WTC11 (cell line): ENCODE measurements at regions not wholly inside any gene's neighbourhood (a gene's known extent, or its start where the extent isn't known, plus 50 kb on each side); places are given as distances from the start of the nearest gene placed in this dataset.

Experiments used
- ATAC-seq: fragments of 200-7000 bp; cut with Tn5 transposase; 2 replicates; pipeline ENCODE4 v1.10.0; 2021; ENCODE audit warnings: mild to moderate bottlenecking, moderate library complexity
- CTCF ChIA-PET: fragments of 300-600 bp; sonication (Branson Sonifier 250); formaldehyde crosslinking; loops from one replicate; lab custom pipeline; 2021; ENCODE audit warnings: antibody characterized with exemption; lab: Charles Lee
- POLR2A ChIA-PET: fragments of 350-600 bp; sonication (Branson Sonifier 250); formaldehyde crosslinking; loops from one replicate; lab custom pipeline; 2021; ENCODE audit warnings: antibody characterized with exemption; lab: Charles Lee
- DNase-seq: peaks from one replicate; pipeline ENCODE4 v3.0.0; 2021; ENCODE audit warnings: low spot score
- H3K27ac Mint-ChIP-seq: 2 replicates; pipeline ENCODE4 v1.8.0; 2021; ENCODE audit warnings: mixed read lengths
- H3K27me3 Mint-ChIP-seq: 2 replicates; pipeline ENCODE4 v1.8.0; 2021; ENCODE audit warnings: low read depth, mild to moderate bottlenecking, moderate library complexity, mixed read lengths
- H3K36me3 Mint-ChIP-seq: 2 replicates; pipeline ENCODE4 v1.8.0; 2021; ENCODE audit warnings: mixed read lengths
- H3K4me1 Mint-ChIP-seq: 2 replicates; pipeline ENCODE4 v1.8.0; 2022; ENCODE audit warnings: mixed read lengths
- H3K4me3 Mint-ChIP-seq: 2 replicates; pipeline ENCODE4 v1.8.0; 2021; ENCODE audit warnings: mild to moderate bottlenecking, moderate library complexity, mixed read lengths
- H3K9me3 Mint-ChIP-seq: 2 replicates; pipeline ENCODE4 v1.8.0; 2021; ENCODE audit warnings: mixed read lengths
- CBFB ChIP-seq: sonication (generic); formaldehyde crosslinking; IDR thresholded peaks from 2 replicates; pipeline ENCODE4 v1.8.1; 2022; ENCODE audit warnings: mild to moderate bottlenecking, low read depth, missing genetic modification reagents
- CREM ChIP-seq: sonication (generic); formaldehyde crosslinking; IDR thresholded peaks from 2 replicates; pipeline ENCODE4 v1.8.1; 2022; ENCODE audit warnings: mild to moderate bottlenecking, missing genetic modification reagents, moderate library complexity
- ELF4 ChIP-seq: sonication (generic); formaldehyde crosslinking; IDR thresholded peaks from 2 replicates; pipeline ENCODE4 v1.8.1; 2022; ENCODE audit warnings: low read depth, mild to moderate bottlenecking, moderate library complexity, missing genetic modification reagents
- EMX1 ChIP-seq: fragments of 250-450 bp; sonication (Bioruptor Pico); IDR thresholded peaks from 2 replicates; pipeline ENCODE4 v1.8.0; 2021; ENCODE audit warnings: mild to moderate bottlenecking
- FOXJ3 ChIP-seq: sonication (generic); formaldehyde crosslinking; IDR thresholded peaks from 2 replicates; pipeline ENCODE4 v1.9.0; 2021; ENCODE audit warnings: missing genetic modification reagents, mild to moderate bottlenecking, borderline replicate concordance
- FOXP1 ChIP-seq: sonication (generic); formaldehyde crosslinking; IDR thresholded peaks from 2 replicates; pipeline ENCODE4 v1.8.0; 2022; ENCODE audit warnings: missing genetic modification reagents, mild to moderate bottlenecking, moderate library complexity, borderline replicate concordance
- KAT7 ChIP-seq: sonication (generic); formaldehyde crosslinking; IDR thresholded peaks from 2 replicates; pipeline ENCODE4 v1.8.1; 2023; ENCODE audit warnings: missing genetic modification reagents, mild to moderate bottlenecking, borderline replicate concordance
- RELA ChIP-seq: sonication (generic); formaldehyde crosslinking; IDR thresholded peaks from 2 replicates; pipeline ENCODE4 v1.8.1; 2022; ENCODE audit warnings: missing genetic modification reagents, mild to moderate bottlenecking, borderline replicate concordance
- ZNF232 ChIP-seq: sonication (generic); formaldehyde crosslinking; IDR thresholded peaks from 2 replicates; pipeline ENCODE4 v1.8.0; 2022; ENCODE audit warnings: mild to moderate bottlenecking, missing genetic modification reagents
- ZNF396 ChIP-seq: fragments of 250-450 bp; sonication (Bioruptor Pico); IDR thresholded peaks from 2 replicates; pipeline ENCODE4 v1.8.0; 2021; ENCODE audit warnings: mild to moderate bottlenecking, moderate library complexity, borderline replicate concordance
- TF ChIP-seq, protein P1 (sequence below): sonication (generic); formaldehyde crosslinking; IDR thresholded peaks from 2 replicates; pipeline ENCODE4 v1.8.1; 2023; ENCODE audit warnings: mild to moderate bottlenecking, moderate library complexity, missing genetic modification reagents
- TF ChIP-seq, protein P2 (sequence below): sonication (generic); formaldehyde crosslinking; IDR thresholded peaks from 2 replicates; pipeline ENCODE4 v1.8.0; 2022; ENCODE audit warnings: mild to moderate bottlenecking, missing genetic modification reagents
- TF ChIP-seq, protein P3 (sequence below): sonication (generic); formaldehyde crosslinking; IDR thresholded peaks from 2 replicates; pipeline ENCODE4 v1.8.0; 2022; ENCODE audit warnings: missing genetic modification reagents
- TF ChIP-seq, protein P4 (sequence below): fragments of 250-450 bp; sonication (Bioruptor Pico); IDR thresholded peaks from 2 replicates; pipeline ENCODE4 v1.8.0; 2021; ENCODE audit warnings: mild to moderate bottlenecking
- TF ChIP-seq, protein P5 (sequence below): sonication (generic); formaldehyde crosslinking; IDR thresholded peaks from 2 replicates; pipeline ENCODE4 v1.8.0; 2022; ENCODE audit warnings: mild to moderate bottlenecking, missing genetic modification reagents
- TF ChIP-seq, protein P6 (sequence below): sonication (generic); formaldehyde crosslinking; IDR thresholded peaks from 2 replicates; pipeline ENCODE4 v1.8.1; 2022; ENCODE audit warnings: low read depth, missing genetic modification reagents, borderline replicate concordance
- TF ChIP-seq, protein P7 (sequence below): sonication (generic); formaldehyde crosslinking; IDR thresholded peaks from 2 replicates; pipeline ENCODE4 v1.8.0; 2022; ENCODE audit warnings: mild to moderate bottlenecking, missing genetic modification reagents
- TF ChIP-seq, protein P8 (sequence below): sonication (generic); formaldehyde crosslinking; IDR thresholded peaks from 2 replicates; pipeline ENCODE4 v1.8.1; 2023; ENCODE audit warnings: mild to moderate bottlenecking, missing genetic modification reagents, moderate library complexity
- TF ChIP-seq, protein P9 (sequence below): sonication (generic); formaldehyde crosslinking; IDR thresholded peaks from 2 replicates; pipeline ENCODE4 v1.8.0; 2023; ENCODE audit warnings: missing genetic modification reagents

DNA sequence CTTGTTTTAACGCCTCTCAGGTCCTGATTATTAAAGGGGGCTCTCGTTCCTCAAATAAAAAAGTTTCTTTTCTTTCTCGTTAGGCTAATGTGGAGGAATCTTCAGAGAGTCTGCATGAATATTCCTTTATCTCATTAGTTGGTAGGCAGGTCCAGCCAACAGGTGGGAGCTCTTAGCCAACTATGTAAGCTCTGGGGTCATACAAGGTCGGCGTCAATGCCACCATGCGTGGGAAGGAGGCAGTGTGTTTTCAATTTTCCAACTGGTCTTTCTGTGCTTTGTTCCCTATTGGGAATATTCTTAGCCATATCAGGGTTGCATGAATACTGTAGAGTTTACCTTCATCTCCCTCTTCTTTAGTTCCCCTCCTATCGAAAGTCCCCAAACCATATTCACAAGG, 118.5 kb upstream of the SVIL start:
- ATAC-seq (no peak), DNase-seq (no peak)
- Mint-ChIP-seq H3K27ac (no peak overlapping the region), H3K4me3 (no peak overlapping the region), H3K9me3 (no peaks in the 10 kb centered on the region), H3K4me1 (peaks cover 40% of the 10 kb centered on the region), H3K36me3 (no peaks in the 10 kb centered on the region), H3K27me3 (peaks cover 13% of the 10 kb centered on the region)
- ChIA-PET CTCF (interaction anchor here (1.3 kb wide), 1 partner anchor 239 kb away, joined by 3 read pairs; no protein-coding TSS in a partner anchor), POLR2A (no interaction called here)
- TF ChIP-seq FOXP1: no peak
- TF ChIP-seq, protein P1, sequence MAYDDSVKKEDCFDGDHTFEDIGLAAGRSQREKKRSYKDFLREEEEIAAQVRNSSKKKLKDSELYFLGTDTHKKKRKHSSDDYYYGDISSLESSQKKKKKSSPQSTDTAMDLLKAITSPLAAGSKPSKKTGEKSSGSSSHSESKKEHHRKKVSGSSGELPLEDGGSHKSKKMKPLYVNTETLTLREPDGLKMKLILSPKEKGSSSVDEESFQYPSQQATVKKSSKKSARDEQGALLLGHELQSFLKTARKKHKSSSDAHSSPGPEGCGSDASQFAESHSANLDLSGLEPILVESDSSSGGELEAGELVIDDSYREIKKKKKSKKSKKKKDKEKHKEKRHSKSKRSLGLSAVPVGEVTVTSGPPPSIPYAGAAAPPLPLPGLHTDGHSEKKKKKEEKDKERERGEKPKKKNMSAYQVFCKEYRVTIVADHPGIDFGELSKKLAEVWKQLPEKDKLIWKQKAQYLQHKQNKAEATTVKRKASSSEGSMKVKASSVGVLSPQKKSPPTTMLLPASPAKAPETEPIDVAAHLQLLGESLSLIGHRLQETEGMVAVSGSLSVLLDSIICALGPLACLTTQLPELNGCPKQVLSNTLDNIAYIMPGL (CRISPR knock-in tag): no peak
- TF ChIP-seq EMX1: no peak
- TF ChIP-seq, protein P2, sequence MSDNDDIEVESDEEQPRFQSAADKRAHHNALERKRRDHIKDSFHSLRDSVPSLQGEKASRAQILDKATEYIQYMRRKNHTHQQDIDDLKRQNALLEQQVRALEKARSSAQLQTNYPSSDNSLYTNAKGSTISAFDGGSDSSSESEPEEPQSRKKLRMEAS (CRISPR knock-in tag): no peak
- TF ChIP-seq, protein P3, sequence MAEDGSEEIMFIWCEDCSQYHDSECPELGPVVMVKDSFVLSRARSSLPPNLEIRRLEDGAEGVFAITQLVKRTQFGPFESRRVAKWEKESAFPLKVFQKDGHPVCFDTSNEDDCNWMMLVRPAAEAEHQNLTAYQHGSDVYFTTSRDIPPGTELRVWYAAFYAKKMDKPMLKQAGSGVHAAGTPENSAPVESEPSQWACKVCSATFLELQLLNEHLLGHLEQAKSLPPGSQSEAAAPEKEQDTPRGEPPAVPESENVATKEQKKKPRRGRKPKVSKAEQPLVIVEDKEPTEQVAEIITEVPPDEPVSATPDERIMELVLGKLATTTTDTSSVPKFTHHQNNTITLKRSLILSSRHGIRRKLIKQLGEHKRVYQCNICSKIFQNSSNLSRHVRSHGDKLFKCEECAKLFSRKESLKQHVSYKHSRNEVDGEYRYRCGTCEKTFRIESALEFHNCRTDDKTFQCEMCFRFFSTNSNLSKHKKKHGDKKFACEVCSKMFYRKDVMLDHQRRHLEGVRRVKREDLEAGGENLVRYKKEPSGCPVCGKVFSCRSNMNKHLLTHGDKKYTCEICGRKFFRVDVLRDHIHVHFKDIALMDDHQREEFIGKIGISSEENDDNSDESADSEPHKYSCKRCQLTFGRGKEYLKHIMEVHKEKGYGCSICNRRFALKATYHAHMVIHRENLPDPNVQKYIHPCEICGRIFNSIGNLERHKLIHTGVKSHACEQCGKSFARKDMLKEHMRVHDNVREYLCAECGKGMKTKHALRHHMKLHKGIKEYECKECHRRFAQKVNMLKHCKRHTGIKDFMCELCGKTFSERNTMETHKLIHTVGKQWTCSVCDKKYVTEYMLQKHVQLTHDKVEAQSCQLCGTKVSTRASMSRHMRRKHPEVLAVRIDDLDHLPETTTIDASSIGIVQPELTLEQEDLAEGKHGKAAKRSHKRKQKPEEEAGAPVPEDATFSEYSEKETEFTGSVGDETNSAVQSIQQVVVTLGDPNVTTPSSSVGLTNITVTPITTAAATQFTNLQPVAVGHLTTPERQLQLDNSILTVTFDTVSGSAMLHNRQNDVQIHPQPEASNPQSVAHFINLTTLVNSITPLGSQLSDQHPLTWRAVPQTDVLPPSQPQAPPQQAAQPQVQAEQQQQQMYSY (CRISPR knock-in tag): no peak
- TF ChIP-seq ZNF396 (CRISPR knock-in tag): no peak
- TF ChIP-seq, protein P4, sequence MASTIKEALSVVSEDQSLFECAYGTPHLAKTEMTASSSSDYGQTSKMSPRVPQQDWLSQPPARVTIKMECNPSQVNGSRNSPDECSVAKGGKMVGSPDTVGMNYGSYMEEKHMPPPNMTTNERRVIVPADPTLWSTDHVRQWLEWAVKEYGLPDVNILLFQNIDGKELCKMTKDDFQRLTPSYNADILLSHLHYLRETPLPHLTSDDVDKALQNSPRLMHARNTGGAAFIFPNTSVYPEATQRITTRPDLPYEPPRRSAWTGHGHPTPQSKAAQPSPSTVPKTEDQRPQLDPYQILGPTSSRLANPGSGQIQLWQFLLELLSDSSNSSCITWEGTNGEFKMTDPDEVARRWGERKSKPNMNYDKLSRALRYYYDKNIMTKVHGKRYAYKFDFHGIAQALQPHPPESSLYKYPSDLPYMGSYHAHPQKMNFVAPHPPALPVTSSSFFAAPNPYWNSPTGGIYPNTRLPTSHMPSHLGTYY: no peak
- TF ChIP-seq, protein P5, sequence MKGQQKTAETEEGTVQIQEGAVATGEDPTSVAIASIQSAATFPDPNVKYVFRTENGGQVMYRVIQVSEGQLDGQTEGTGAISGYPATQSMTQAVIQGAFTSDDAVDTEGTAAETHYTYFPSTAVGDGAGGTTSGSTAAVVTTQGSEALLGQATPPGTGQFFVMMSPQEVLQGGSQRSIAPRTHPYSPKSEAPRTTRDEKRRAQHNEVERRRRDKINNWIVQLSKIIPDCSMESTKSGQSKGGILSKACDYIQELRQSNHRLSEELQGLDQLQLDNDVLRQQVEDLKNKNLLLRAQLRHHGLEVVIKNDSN (CRISPR knock-in tag): no peak
- no peak for TF ChIP-seq ELF4
- TF ChIP-seq KAT7 (CRISPR knock-in tag): no peak
- TF ChIP-seq CBFB (CRISPR knock-in tag): no peak
- TF ChIP-seq RELA (CRISPR knock-in tag): no peak
- TF ChIP-seq, protein P6, sequence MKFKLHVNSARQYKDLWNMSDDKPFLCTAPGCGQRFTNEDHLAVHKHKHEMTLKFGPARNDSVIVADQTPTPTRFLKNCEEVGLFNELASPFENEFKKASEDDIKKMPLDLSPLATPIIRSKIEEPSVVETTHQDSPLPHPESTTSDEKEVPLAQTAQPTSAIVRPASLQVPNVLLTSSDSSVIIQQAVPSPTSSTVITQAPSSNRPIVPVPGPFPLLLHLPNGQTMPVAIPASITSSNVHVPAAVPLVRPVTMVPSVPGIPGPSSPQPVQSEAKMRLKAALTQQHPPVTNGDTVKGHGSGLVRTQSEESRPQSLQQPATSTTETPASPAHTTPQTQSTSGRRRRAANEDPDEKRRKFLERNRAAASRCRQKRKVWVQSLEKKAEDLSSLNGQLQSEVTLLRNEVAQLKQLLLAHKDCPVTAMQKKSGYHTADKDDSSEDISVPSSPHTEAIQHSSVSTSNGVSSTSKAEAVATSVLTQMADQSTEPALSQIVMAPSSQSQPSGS (CRISPR knock-in tag): no peak
- TF ChIP-seq, protein P7, sequence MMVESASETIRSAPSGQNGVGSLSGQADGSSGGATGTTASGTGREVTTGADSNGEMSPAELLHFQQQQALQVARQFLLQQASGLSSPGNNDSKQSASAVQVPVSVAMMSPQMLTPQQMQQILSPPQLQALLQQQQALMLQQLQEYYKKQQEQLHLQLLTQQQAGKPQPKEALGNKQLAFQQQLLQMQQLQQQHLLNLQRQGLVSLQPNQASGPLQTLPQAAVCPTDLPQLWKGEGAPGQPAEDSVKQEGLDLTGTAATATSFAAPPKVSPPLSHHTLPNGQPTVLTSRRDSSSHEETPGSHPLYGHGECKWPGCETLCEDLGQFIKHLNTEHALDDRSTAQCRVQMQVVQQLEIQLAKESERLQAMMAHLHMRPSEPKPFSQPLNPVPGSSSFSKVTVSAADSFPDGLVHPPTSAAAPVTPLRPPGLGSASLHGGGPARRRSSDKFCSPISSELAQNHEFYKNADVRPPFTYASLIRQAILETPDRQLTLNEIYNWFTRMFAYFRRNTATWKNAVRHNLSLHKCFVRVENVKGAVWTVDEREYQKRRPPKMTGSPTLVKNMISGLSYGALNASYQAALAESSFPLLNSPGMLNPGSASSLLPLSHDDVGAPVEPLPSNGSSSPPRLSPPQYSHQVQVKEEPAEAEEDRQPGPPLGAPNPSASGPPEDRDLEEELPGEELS (CRISPR knock-in tag): no peak
- TF ChIP-seq, protein P8, sequence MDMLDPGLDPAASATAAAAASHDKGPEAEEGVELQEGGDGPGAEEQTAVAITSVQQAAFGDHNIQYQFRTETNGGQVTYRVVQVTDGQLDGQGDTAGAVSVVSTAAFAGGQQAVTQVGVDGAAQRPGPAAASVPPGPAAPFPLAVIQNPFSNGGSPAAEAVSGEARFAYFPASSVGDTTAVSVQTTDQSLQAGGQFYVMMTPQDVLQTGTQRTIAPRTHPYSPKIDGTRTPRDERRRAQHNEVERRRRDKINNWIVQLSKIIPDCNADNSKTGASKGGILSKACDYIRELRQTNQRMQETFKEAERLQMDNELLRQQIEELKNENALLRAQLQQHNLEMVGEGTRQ (CRISPR knock-in tag): no peak
- TF ChIP-seq ZNF232 (CRISPR knock-in tag): no peak
- TF ChIP-seq, protein P9, sequence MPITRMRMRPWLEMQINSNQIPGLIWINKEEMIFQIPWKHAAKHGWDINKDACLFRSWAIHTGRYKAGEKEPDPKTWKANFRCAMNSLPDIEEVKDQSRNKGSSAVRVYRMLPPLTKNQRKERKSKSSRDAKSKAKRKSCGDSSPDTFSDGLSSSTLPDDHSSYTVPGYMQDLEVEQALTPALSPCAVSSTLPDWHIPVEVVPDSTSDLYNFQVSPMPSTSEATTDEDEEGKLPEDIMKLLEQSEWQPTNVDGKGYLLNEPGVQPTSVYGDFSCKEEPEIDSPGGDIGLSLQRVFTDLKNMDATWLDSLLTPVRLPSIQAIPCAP (CRISPR knock-in tag): no peak
- TF ChIP-seq FOXJ3: no peak
- no peak for TF ChIP-seq CREM (CRISPR knock-in tag)
